BLaER1 (cell line): ENCODE measurements at regions not wholly inside any gene's neighbourhood (a gene's known extent, or its start where the extent isn't known, plus 50 kb on each side); places are given as distances from the start of the nearest gene placed in this dataset.

Source experiments
- H3K27ac ChIP-seq: shearing (Covaris generic); formaldehyde crosslinking; 2 replicates; pipeline ENCODE4 v1.8.1; 2022
- H3K27me3 ChIP-seq: shearing (Covaris generic); formaldehyde crosslinking; 2 replicates; pipeline ENCODE4 v1.8.1; 2022
- H3K36me3 ChIP-seq: shearing (Covaris generic); formaldehyde crosslinking; 2 replicates; pipeline ENCODE4 v1.8.1; 2022
- H3K4me1 ChIP-seq: shearing (Covaris generic); formaldehyde crosslinking; 2 replicates; pipeline ENCODE4 v1.8.1; 2022
- H3K4me2 ChIP-seq: shearing (Covaris generic); formaldehyde crosslinking; 2 replicates; pipeline ENCODE4 v1.8.1; 2022
- H3K4me3 ChIP-seq: shearing (Covaris generic); formaldehyde crosslinking; 2 replicates; pipeline ENCODE4 v1.8.1; 2022
- H3K9ac ChIP-seq: shearing (Covaris generic); formaldehyde crosslinking; 2 replicates; pipeline ENCODE4 v1.8.1; 2022
- H3K9me3 ChIP-seq: shearing (Covaris generic); formaldehyde crosslinking; 2 replicates; pipeline ENCODE4 v1.8.1; 2022
- H4K20me1 ChIP-seq: shearing (Covaris generic); formaldehyde crosslinking; 2 replicates; pipeline ENCODE4 v1.8.1; 2022
- Cebpa-rat ChIP-seq: shearing (Covaris generic); IDR thresholded peaks from 2 replicates; pipeline ENCODE4 v1.8.1; 2022

- Histone ChIP-seq H3K27me3 (no peaks in the 10 kb centered on the region), H3K4me2 (peak overlapping the region; percentile 48), H4K20me1 (no peaks in the 10 kb centered on the region), H3K4me3 (no peak overlapping the region), H3K9me3 (no peaks in the 10 kb centered on the region), H3K27ac (no peak overlapping the region), H3K4me1 (peaks cover 11% of the 10 kb centered on the region), H3K36me3 (no peaks in the 10 kb centered on the region), H3K9ac (peak overlapping the region; percentile 8; the same call in 1 of the 2 replicates)
- TF ChIP-seq Cebpa-rat = no peak
Observed at GRCh38 chr9:86836797-86837196, 110.5 kb downstream of the GAS1 start.

- Histone ChIP-seq H3K4me3 (no peak overlapping the region), H3K4me2 (peak overlapping the region; percentile 48; the same call in 1 of the 2 replicates), H3K27me3 (no peaks in the 10 kb centered on the region), H3K36me3 (no peaks in the 10 kb centered on the region), H4K20me1 (no peaks in the 10 kb centered on the region), H3K4me1 (peaks cover 11% of the 10 kb centered on the region), H3K9me3 (no peaks in the 10 kb centered on the region), H3K9ac (no peak overlapping the region), H3K27ac (no peak overlapping the region)
- TF ChIP-seq Cebpa-rat = no peak
Observed at GRCh38 chr9:86836266-86836665, 111.0 kb downstream of the GAS1 start.

- H3K36me3 ChIP-seq = no peaks in the 10 kb centered on the region
- H3K9ac ChIP-seq = no peak overlapping the region
- no peak overlapping the region for H3K4me3 ChIP-seq
- H3K27me3 ChIP-seq = no peaks in the 10 kb centered on the region
- no peak overlapping the region for H3K27ac ChIP-seq
- TF ChIP-seq Cebpa-rat = no peak
- H3K9me3 ChIP-seq = no peaks in the 10 kb centered on the region
- H3K4me2 ChIP-seq = no peak overlapping the region
- H3K4me1 ChIP-seq = no peaks in the 10 kb centered on the region
- H4K20me1 ChIP-seq = no peaks in the 10 kb centered on the region
Observed at GRCh38 chr9:86830356-86830755, 117.0 kb downstream of the GAS1 start.

- no peaks in the 10 kb centered on the region for H3K27me3 ChIP-seq
- H3K9me3 ChIP-seq = no peaks in the 10 kb centered on the region
- no peak overlapping the region for H3K4me2 ChIP-seq
- H3K4me1 ChIP-seq = no peaks in the 10 kb centered on the region
- TF ChIP-seq Cebpa-rat = no peak
- no peaks in the 10 kb centered on the region for H3K36me3 ChIP-seq
- no peaks in the 10 kb centered on the region for H4K20me1 ChIP-seq
- no peak overlapping the region for H3K9ac ChIP-seq
- no peak overlapping the region for H3K4me3 ChIP-seq
- no peak overlapping the region for H3K27ac ChIP-seq
Observed at GRCh38 chr9:86829496-86830046, 117.7 kb downstream of the GAS1 start.

- TF ChIP-seq Cebpa-rat = no peak
Observed at GRCh38 chr9:86828631-86829030, 118.7 kb downstream of the GAS1 start.

GRCh38 chr9:86827893-86828292 is 119.4 kb downstream of the GAS1 start:
- no peak overlapping the region for H3K27ac ChIP-seq
- no peaks in the 10 kb centered on the region for H4K20me1 ChIP-seq
- H3K36me3 ChIP-seq = no peaks in the 10 kb centered on the region
- H3K9me3 ChIP-seq = no peaks in the 10 kb centered on the region
- H3K4me1 ChIP-seq = no peaks in the 10 kb centered on the region
- no peak overlapping the region for H3K9ac ChIP-seq
- TF ChIP-seq Cebpa-rat = no peak
- H3K27me3 ChIP-seq = no peaks in the 10 kb centered on the region
- no peak overlapping the region for H3K4me3 ChIP-seq
- H3K4me2 ChIP-seq = no peak overlapping the region

More at GRCh38 chr9:86828631-86829030, 118.7 kb downstream of the GAS1 start:
- Histone ChIP-seq H4K20me1 (no peaks in the 10 kb centered on the region), H3K4me2 (no peak overlapping the region), H3K9ac (no peak overlapping the region), H3K27me3 (no peaks in the 10 kb centered on the region), H3K27ac (no peak overlapping the region), H3K36me3 (no peaks in the 10 kb centered on the region), H3K4me1 (no peaks in the 10 kb centered on the region), H3K9me3 (no peaks in the 10 kb centered on the region), H3K4me3 (no peak overlapping the region)

GRCh38 chr9:86825299-86825698 is 122.0 kb downstream of the GAS1 start:
- Histone ChIP-seq H3K36me3 (no peaks in the 10 kb centered on the region), H3K4me1 (no peaks in the 10 kb centered on the region)
- no peak for TF ChIP-seq Cebpa-rat

GRCh38 chr9:86822006-86822801 is 125.1 kb downstream of the GAS1 start:
- no peaks in the 10 kb centered on the region for H3K4me1 ChIP-seq
- H3K36me3 ChIP-seq = no peaks in the 10 kb centered on the region
- H3K4me3 ChIP-seq = no peak overlapping the region
- peaks cover 22% of the 10 kb centered on the region for H3K9me3 ChIP-seq
- H3K27ac ChIP-seq = no peak overlapping the region
- no peak overlapping the region for H3K4me2 ChIP-seq
- TF ChIP-seq Cebpa-rat = no peak
- H3K27me3 ChIP-seq = no peaks in the 10 kb centered on the region
- no peaks in the 10 kb centered on the region for H4K20me1 ChIP-seq
- no peak overlapping the region for H3K9ac ChIP-seq

More at GRCh38 chr9:86825299-86825698, 122.0 kb downstream of the GAS1 start:
- H3K4me3 ChIP-seq = no peak overlapping the region
- no peaks in the 10 kb centered on the region for H3K9me3 ChIP-seq
- H3K27ac ChIP-seq = no peak overlapping the region
- H3K27me3 ChIP-seq = no peaks in the 10 kb centered on the region
- no peak overlapping the region for H3K9ac ChIP-seq
- H3K4me2 ChIP-seq = no peak overlapping the region
- no peaks in the 10 kb centered on the region for H4K20me1 ChIP-seq

GRCh38 chr9:86821006-86821845 is 126.1 kb downstream of the GAS1 start:
- Histone ChIP-seq H3K27me3 (no peaks in the 10 kb centered on the region), H3K27ac (no peak overlapping the region)

GRCh38 chr9:86819552-86819951 is 127.8 kb downstream of the GAS1 start:
- TF ChIP-seq Cebpa-rat = no peak
- Histone ChIP-seq H3K4me3 (no peak overlapping the region), H3K27ac (no peak overlapping the region), H3K4me1 (no peaks in the 10 kb centered on the region), H3K4me2 (no peak overlapping the region), H4K20me1 (no peaks in the 10 kb centered on the region), H3K9me3 (peaks cover 23% of the 10 kb centered on the region), H3K9ac (no peak overlapping the region), H3K27me3 (no peaks in the 10 kb centered on the region), H3K36me3 (no peaks in the 10 kb centered on the region)

More at GRCh38 chr9:86821006-86821845, 126.1 kb downstream of the GAS1 start:
- Histone ChIP-seq H3K9me3 (peaks cover 23% of the 10 kb centered on the region), H4K20me1 (no peaks in the 10 kb centered on the region), H3K9ac (no peak overlapping the region), H3K4me1 (no peaks in the 10 kb centered on the region), H3K4me3 (no peak overlapping the region), H3K4me2 (no peak overlapping the region), H3K36me3 (no peaks in the 10 kb centered on the region)
- TF ChIP-seq Cebpa-rat = no peak
